SK-N-MC (cell line): ENCODE measurements at regions not wholly inside any gene's neighbourhood (a gene's known extent, or its start where the extent isn't known, plus 50 kb on each side); places are given as distances from the start of the nearest gene placed in this dataset.

Experiments used
- EZH2 ChIP-seq: fragments of 200-600 bp; sonication (generic); IDR thresholded peaks from one replicate; pipeline ENCODE4 v1.6.1; 2017; ENCODE audit warnings: antibody characterized with exemption
- FOXP2 ChIP-seq: optimal IDR thresholded peaks from 2 replicates; pipeline ENCODE3; 2011; ENCODE audit warnings: mild to moderate bottlenecking, moderate library complexity; ENCODE audit not compliant: insufficient read depth; ENCODE audit errors: extremely low read length, control extremely low read depth
- POLR2AphosphoS5 ChIP-seq: IDR thresholded peaks from 2 replicates; pipeline ENCODE4 v1.6.1; 2012; ENCODE audit warnings: mild to moderate bottlenecking, low read depth, low read length, borderline replicate concordance

DNA sequence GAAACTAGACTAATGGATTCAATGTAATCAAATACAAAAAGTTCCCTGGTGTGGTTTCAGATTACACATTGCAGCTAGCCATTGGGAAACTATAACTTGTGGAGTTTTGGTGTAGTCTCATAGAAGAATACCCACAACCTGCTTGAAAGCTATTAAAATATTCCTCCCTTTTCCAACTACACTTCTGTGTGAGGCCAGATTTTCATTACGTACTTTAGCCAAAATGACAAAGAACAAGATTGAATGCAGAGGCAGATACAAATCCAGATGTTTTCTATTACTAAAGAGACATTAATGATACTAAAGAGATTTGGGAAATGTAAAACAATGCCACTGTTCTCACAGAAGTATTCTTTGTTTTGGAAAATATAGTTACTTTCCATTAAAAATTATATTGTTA lies 128.7 kb upstream of the SLC35G4 start:
- no peak for TF ChIP-seq POLR2AphosphoS5
- TF ChIP-seq EZH2 = no peak
- TF ChIP-seq FOXP2 = no peak
